H54 (cell line): ENCODE measurements at regions not wholly inside any gene's neighbourhood (a gene's known extent, or its start where the extent isn't known, plus 50 kb on each side); places are given as distances from the start of the nearest gene placed in this dataset.

Experiments
- DNase-seq: peaks from one replicate; pipeline ENCODE4 v3.0.0; 2011; ENCODE audit warnings: low spot score, mixed read lengths; ENCODE audit not compliant: insufficient read length
- FAIRE-seq: peaks from 3 replicates; lab custom pipeline; 2011; peaks lifted over from hg19 to GRCh38; lab: Jason Lieb, UNC
- POLR2A ChIP-seq: IDR thresholded peaks from 2 replicates; pipeline ENCODE4 v1.6.1; 2011; ENCODE audit warnings: low read depth, mild to moderate bottlenecking, low read length

DNA sequence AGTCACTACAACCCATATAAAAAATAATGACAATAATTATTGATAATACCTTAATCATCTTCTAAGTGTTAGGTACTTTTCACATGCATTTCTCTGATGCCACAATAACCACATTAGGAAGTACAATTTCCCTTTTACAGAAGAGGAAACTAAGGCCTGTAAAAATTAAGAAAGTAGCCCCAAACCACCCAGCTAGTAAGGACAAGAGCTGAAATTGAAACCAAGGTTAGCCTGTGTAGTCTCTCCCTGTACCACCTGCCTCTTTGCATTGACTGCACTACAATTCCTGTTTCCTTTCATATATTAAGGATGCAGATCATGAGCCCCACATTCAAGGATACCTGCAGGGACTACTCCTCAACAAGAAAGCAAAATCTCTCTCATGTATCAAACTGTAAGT, 288.8 kb downstream of the GPATCH2 start:
- no peak for DNase-seq
- FAIRE-seq: no peak
- TF ChIP-seq POLR2A: no peak

DNA sequence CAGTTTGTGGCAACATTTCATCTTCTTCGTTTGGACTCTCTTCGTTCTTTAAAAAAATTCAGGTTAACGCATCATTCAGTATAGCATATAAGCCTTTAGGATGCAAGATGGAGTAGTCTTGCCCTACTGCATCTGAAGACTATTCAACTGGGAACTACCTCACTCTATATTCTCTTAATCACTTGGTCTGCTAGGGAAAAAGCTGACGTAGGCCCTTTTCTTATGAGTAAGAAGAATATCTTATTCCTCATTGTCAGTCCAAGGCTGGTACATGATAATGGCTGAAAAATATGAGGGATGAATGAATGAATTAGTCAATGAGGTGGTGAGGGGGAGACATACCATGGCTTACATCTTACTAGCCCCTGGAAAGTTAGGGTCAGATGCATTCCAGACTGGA, 294.2 kb downstream of the GPATCH2 start:
- FAIRE-seq: no peak
- TF ChIP-seq POLR2A: no peak
- DNase-seq: no peak

DNA sequence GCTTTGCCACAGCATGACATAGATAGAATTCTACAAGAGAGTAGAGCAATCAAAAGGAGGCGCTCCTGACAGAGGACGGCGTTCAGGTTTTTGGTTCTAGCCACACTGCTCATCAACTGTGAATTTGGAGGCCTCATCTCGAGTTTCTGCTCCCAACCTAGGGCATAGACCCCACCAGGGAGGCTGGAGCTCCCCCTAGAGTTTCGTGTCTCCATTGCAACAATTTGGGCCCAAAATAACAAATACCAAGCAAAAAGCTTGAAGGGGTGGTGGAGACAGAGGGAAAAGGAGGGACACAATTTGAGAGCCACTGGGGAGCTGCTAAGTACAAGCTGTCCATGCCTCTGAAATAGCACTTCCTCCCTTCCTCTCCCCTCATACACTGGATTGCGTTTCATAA, 297.0 kb downstream of the GPATCH2 start:
- no peak for FAIRE-seq
- TF ChIP-seq POLR2A: no peak
- DNase-seq: peak; percentile 23

DNA sequence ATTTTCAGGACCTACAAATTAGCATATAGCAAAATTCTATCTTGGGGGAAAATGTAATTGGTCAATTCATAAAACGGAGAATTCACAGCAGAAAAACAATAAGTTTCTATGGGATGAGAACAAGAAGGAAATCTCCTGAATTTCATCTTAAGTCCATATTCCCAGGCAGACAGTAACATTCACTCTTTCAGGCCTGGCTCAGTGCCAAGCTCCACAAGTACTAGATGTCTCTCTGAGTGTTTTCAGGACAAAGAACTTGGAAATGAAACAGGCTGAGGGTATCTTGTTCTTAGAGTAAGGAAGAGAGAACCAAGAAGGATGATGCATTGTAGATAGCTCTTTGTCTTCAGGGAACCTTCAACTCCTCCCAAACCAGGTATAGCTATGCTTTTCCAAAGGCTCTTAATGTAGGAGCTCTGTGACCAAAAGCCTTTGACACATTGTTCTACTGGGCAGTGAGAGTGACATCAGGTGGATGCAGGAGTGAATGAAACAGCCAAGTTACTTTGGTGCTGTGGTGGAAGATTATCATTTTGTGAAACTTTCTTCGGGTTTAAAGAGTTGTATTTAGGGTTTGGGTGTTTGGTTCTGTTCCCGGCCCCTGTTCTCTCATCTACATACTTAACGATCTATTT, 298.3 kb downstream of the GPATCH2 start:
- TF ChIP-seq POLR2A: no peak
- FAIRE-seq (no peak), DNase-seq (no peak)

DNA sequence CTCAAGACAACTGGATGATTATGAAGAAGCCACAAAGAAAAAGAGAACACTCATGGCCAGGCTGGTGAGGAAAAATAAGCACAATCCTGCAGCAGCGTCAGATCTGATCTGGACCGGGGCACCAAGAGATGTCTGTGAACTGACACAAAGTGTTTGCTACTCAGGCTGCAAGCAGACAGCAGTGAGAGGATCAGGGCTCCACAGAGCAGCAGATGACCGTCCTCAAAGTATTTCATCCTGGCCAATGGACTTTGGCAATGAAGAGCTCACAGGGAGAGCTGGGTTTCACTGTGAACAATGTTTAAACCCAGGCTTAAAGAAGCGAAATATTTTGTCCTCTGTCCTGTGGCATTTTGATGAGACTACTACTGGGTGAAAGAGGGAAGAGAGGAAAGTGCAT, 299.2 kb downstream of the GPATCH2 start:
- no peak for FAIRE-seq
- no peak for DNase-seq
- no peak for TF ChIP-seq POLR2A

DNA sequence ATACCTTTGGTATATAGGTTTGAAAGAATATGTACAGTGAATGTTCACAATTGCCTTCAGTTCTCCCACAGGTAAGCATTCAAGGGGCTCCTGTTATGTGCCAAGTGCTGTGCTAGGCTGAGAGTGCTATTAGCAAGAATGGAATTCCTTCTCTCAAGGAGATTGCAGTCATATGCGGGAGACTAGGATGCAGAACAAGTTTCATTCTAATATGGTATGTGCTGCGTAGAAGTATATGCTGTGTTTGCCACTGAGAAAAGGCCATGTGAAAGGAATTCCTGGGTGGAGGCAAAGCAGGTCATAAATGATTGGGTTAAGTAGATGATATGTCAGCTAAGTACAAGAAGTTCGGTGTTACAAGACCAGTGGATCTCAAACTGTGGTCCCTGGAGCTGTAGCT, 303.0 kb downstream of the GPATCH2 start:
- no peak for FAIRE-seq
- TF ChIP-seq POLR2A: no peak
- no peak for DNase-seq

DNA sequence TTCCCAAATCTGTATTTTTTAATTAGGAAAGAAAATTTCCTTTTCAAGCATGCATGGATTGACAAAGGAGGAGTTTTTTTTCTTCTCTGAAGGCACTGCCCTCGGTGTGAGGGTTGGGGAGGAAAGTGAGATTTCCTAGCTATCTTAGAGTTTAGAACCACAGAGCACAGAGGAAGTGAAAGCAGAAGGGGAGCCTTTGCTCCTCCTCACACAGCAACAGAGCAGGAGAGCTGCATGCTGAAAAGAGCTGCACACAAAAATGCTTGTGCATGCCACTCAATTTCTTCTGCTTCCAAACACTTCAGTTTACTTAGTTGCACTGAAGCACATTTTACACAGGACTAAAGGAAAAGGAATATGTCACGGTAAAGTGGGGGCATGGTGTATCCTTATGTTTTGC, 308.1 kb downstream of the GPATCH2 start:
- FAIRE-seq: no peak
- DNase-seq: no peak
- TF ChIP-seq POLR2A: no peak

DNA sequence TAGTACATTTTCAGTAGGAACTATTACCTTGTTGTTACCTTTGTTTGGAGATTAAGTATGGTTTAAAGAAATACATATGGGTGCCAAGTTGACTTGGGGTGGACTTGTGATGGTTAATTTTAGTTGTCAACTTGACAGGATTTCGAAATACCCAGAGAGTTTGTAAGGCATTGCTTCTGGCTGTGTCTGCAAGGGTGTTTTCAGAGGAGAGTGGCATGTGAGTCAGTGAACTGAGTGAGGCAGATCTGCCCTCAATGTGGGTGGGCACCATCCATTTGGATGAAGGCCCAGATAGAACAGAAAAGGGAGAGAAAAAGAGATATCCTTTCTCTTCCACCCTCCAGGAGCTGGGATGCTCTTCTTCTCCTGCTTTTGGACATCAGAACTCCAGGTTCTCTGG, 315.5 kb downstream of the GPATCH2 start:
- TF ChIP-seq POLR2A: no peak
- no peak for DNase-seq
- no peak for FAIRE-seq

DNA sequence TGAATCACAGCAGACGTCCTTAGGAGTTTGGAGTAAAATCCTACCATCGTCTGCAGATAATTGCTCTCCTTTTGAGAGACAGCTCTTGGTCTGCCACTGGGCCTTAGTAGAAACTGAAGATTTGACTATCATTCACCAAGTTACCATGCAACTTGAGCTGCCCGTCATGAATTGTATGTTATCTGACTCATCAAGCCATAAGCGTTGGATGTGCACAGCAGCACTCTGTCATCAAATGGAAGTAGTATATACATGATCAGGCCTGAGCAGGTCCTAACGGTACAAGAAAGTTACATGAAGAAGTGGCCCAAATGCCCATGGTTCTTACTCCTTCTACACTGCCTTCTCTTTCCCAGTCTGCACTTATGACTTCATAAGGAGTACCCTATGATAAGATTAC, 317.8 kb downstream of the GPATCH2 start:
- TF ChIP-seq POLR2A: no peak
- FAIRE-seq (no peak), DNase-seq (no peak)

DNA sequence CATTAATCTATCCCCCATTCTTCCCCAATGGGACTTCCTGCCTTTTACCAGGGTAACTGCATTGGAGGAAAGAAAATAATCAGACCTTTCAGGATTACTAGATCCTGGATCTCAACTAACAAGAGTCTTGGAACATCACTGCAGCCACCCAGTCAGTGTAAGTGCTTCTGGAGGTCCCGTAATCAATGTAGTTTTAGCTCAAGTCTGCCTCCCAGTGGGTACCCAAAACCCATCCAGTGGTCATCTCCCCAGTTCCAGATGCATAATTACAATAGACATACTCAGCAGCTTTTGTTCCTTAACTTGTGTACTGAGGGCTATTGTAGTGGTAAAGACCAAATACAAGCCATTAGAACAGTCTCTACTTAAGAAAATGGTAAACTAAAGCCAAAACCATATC, 319.1 kb downstream of the GPATCH2 start:
- FAIRE-seq (no peak), DNase-seq (no peak)
- TF ChIP-seq POLR2A: no peak

DNA sequence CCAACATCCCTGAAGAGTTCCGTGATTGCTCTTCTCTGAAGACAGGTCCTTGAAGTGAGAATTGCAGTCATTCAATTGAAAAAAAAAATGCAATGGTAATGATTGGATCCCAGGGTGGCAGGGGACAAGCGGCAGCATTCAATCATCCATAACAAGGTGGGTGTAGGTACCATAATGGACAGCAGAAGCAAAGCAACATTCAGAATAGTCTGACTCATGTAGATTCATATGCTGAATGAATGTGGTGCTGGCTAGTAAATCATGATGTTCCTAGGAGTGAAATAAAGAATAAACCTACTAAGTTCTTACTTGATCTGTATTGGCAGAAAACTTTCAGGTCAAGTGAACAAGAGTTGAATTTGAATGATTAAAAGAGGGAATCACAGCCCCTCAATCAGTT, 319.6 kb downstream of the GPATCH2 start:
- FAIRE-seq (no peak), DNase-seq (no peak)
- TF ChIP-seq POLR2A: no peak

DNA sequence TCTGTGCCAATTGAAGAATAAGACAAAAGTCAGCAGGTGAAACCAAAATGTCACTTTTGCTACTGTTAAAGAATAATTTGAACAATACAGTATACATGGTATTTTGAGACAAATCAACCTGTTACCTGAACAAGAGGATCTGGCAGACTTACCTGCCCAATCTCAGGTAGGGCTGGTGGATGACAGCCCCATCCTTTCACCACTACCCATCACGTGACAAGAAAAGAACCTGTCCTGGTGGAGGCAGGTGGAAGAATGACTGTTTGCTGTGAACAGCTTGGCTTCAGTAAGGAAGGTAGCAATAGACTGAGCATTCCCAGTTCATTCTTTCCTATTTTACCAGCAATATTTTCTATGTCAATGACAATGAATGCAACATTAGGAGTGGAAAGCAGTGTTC, 349.6 kb downstream of the GPATCH2 start:
- DNase-seq (no peak), FAIRE-seq (no peak)
- TF ChIP-seq POLR2A: no peak

DNA sequence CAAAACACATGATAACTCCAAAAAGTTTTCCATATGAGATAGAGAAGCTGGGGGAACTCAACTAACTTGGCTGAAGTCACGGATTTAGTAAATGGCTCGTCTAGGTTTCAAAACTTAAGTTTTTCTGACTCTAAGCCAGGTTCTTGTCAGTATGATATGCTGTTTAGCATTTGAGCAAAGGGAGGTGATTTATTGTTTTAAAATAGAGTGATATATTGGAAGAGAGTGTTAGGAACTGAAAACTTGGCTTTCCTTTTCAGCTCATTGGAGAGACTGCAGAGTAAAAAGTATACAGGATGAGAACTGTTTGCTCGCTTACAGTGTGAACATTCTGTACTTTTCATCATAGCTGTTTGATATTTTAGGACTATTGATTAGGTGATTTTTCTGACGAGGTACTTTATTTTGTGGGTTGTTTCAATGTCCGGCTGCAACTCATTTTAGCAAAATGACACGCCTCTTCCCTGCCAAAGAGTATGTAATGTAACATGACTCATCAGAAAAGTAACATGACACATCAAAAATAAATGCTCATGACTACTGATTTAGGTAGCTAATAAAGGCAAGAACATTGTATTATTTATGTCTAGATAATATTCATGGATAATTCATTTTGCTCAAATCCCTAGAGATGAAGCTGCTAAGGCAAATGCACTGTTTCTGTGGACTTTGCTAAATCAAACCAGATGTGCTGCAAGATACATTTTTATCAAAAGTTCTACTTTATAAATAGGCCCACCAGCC, 355.1 kb downstream of the GPATCH2 start:
- FAIRE-seq (peak; percentile 82), DNase-seq (no peak)
- no peak for TF ChIP-seq POLR2A

DNA sequence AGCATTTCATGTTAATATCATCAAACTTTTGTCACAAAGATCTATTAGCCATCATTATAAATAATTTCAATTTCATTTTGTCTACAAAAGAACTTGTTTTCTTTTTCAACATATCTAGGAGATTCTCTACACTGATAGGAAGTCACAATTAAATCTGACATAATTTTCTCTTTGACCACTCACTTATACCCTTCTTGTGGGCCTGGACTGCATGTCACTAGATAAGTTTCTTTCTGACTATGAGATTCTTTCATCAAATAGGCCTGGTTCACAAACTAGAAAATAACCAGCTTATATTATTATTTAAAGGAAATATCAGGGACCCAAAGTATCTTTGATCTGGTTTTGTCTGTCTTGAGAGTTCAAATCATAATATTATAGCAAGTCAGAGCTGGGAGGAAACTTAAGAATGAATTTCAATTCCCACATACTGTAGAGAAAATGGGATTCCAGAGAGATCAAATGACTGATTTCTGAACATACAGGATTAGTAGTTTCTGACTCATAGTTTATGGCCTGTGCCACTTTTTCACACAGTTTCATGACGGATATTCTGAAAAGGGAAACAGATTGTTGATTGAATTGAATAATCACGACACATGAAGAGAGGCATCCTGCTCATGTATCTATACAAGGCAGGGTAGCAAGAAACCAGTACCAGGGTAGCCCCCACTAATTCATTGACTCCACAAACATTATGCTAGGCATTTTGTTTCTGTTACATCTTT, 355.8 kb downstream of the GPATCH2 start:
- FAIRE-seq: peak; percentile 78

More for the DNA sequence above, 355.8 kb downstream of the GPATCH2 start:
- no peak for TF ChIP-seq POLR2A
- no peak for DNase-seq
